Fibroblast of the conjunctiva (primary cell): ENCODE measurements at regions not wholly inside any gene's neighbourhood (a gene's known extent, or its start where the extent isn't known, plus 50 kb on each side); places are given as distances from the start of the nearest gene placed in this dataset.
"Not testable (repeated sequence)": the region's sequence is repeated elsewhere in the genome, so short reads cannot be mapped to it uniquely, and the experiment has no call there.

ENCODE experiments used
- DNase-seq: peaks from one replicate; pipeline ENCODE4 v3.0.0-alpha.2; 2010; ENCODE audit warnings: low read depth

DNA sequence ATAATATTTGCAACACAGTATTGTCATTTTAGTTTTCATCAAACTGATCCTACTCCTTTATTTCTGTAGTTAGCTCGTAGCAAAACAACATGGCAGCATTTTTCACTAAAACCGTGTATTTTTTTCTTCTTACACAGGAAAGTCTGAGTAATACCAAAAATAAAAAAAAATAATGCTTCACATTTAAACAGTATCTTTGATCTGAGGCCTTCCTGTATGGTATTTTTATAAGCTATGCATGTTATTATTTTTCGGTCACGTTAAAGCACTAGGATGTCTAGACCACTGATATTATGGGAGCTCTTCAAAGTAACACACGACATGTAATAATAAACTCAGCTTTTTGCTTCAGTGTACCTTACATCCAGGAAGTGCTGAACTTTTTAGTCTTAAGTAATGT lies 94.1 kb upstream of the SRD5A3 start:
- DNase-seq = no peak

DNA sequence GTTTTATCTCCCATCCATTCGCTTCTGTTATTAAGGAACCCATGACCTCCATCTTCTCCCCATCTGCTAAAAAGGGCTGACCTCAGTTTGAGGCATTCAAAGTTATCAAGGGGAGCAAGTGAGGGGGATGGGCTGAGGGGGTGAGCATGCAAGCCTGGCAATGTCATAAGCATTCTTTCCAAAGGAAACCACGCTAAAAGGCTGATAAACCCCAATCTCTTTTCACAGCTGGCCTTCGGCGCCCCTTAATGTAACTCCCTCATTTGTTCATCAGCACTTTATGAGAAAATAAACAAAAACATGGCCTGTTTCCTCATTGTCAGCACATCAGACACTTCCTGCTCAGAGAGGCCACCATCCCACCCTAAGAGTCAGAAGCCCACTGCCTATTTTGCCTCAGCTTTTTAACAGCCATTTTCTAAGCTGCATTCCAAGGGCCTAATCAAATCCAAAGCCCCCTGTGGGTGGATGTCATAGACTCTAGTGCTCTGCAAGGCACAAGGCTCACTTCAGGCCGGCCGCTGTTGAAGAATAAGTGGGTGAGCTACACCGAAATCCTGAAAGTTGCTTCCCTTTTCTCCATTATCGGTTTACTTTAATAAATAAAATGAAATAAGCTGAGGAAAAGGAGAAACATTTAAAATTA lies 92.0 kb upstream of the SRD5A3 start:
- DNase-seq = no peak

DNA sequence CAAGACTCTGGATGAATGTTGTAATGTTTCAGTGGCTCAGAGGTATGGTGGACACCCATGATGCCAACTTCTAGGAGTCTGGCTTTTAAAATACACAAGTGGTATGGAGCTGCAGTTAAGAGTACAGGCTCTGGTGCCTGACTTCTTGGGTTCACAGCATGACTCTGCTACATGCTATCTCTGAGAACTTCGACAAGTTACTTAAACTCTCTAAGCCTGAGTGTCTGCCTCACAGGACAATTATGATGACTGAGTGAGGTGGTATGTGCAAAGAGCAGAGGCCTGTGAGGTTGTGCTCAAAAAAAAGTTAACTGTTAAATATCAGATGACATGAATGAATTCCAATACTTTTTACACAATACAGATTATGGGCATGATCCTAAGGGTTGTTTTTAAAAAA lies 90.9 kb upstream of the SRD5A3 start:
- DNase-seq = no peak

DNA sequence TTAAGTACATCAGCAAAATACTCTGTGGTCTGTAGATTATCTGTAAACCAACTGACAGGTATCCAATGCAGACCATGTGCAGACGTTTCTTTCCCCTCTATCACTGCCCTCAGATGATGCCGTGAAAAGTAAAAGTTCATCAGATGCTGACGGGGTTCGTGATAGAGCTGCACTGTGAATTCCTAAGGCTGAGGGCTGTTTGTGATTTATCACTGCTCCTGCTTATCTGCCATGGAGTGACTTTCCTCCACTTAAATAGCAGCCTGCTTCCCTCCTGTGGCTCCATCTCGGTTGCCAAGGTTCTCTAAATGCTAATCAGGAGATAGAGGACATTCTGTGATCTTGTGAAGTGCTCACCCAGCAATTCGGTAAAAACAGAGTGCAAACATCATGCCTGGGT lies 89.3 kb upstream of the SRD5A3 start:
- DNase-seq = no peak

DNA sequence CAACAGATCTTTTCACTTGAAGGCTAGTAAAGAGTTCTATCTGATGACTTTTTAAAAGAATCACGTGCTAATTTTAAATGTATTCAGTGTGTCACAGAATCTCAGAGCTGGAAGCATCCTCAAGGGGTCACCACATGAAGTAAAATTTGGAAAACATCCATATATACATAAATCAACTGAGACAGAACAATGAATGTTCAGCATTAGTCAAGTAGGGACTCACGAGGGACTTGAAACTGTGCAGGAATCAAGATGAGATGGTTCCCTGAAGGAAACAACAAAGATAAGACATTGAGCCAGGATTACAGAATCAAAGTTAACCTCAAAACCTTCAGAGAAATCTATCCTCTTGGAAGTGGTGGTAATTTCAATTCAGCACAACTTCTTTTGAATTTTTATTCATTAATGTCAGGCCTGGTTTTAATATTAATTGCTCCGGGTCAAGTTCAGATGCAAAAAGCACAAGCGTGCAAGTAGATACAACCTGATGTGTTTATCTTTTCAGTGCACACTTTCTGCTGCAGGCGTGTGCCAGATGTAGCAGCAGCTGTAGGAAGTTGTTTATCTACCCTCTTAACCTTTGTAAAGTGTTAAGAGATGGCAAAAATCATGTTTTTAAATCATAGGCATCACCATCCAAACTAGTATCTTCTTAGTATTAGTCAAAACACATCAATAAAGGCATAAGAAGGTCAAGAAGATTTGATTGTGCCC lies 87.7 kb upstream of the SRD5A3 start:
- DNase-seq = no peak

DNA sequence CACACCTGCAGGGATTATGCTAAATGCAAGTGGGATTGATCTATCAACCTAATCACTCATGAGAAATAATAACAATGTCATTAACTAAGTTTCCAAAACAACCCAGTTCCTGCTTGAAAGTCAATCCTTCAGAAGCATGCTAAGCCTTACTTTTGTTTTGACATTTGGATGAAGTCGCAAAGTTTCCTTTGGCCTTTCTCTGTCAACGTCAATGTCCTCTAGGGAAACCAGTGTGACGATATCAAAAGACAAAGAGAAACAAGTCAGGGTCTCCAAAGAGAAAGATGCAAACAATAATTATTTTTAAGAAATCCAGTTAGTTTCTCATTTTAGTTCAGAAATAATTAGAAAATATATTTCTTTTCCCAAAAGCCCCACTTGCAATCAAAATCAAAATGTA lies 86.7 kb upstream of the SRD5A3 start:
- no peak for DNase-seq

DNA sequence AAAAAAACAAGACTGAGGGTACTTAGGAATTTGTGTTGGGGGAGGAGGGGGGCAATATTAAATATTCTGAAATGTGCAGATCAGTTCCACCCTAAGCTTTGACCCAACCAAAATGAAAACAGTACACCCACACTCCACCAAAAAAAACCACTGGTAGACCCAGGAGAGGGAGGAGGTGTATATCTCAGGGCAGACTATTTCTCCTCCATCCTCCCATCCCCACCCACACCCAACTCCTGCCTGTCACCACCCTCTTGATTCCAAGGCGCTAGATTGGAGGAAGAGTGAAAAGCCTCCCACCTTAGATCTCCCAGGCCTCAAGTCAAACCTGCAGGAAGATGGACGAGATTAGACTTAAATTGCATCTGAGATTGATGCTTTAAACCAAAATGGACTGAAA lies 76.6 kb upstream of the SRD5A3 start:
- DNase-seq = no peak

DNA sequence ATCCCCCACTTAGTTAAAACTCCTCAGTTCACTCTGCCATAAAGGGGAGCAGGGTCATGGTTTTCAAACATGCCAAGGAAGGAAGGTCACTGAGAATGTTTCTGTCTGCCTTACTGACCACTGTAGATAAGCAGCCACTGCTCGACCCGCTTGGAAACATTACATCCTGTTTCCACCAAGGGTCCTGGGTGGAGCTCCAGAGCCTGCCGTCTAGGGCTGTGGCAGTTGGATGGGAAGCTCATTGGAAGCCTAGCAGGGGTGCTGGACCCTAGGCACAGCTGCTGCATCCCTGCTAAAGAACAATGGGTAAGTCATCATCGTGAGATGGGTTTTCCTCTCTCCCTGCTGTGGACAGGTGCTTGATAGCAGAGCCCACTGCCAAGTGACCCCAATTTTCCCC lies 76.0 kb upstream of the SRD5A3 start:
- no peak for DNase-seq

DNA sequence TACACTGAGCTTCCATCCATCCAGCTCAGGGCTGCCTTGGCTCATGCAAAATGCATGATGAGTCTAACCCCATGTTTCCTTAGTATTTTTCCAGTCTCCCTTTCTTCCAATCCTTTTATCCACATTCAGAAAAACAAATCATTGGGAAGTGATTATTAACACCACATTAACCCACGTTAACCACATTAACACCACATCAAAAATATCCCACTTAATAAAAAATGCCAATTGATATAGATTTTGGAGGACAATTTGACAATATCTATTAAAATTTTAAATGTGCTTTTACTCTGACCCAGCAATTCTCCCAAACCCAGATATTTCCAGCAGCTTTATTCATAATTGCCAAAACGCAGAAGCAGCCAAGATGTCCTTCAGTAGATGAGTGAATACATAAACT lies 75.6 kb upstream of the SRD5A3 start:
- DNase-seq = no peak

DNA sequence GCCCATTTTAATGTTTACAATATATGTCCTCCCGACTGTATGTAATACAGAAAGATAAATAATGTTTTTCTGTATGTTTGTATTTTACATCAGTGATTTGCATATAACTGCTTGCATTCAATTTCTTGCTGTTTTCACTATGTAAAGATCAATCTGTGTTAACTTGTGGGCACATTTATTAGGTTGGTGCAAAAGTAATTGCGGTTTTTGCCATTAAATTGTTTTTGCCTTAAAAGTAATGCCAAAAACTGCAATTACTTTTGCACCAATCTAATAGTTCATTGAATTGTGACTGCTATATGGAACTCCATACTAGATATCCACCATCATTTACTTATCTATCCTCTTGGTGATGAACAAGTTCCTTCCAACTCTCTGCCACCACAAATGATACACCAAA lies 73.9 kb upstream of the SRD5A3 start:
- no peak for DNase-seq

DNA sequence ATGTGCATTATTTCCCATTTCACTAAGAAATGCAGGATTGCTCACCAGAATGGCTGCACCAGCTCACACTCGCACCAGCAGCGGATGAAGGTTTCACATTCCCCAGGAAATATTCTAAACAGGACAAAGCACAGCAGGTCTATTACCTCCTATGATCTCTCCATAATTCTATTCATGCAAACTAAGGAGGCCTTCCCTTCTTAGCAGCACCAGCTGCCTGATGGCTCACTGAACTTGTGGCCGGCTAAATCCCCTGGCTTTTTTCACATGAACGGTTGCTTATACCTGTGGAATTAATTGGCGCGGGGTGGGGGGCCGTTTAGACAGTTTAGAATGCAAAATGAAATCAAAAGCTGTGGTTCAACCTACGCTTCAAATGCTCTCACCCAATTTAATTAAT lies 73.5 kb upstream of the SRD5A3 start:
- DNase-seq = no peak

DNA sequence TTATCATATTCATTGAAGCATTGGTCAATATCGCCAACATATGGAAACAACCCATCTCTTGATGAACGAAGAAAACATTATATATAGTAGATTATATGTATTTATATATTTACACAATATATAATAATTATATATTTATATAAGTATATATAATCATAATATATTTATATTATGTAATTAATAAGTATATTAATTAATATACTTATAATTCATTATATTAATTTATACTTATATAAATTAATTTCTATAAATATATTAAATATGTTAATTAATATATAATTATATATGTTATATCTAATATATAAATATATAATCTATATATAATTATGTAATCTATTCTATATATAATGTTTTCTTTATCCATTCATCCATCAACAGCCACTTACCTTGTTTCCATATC lies 69.0 kb upstream of the SRD5A3 start:
- no peak for DNase-seq

DNA sequence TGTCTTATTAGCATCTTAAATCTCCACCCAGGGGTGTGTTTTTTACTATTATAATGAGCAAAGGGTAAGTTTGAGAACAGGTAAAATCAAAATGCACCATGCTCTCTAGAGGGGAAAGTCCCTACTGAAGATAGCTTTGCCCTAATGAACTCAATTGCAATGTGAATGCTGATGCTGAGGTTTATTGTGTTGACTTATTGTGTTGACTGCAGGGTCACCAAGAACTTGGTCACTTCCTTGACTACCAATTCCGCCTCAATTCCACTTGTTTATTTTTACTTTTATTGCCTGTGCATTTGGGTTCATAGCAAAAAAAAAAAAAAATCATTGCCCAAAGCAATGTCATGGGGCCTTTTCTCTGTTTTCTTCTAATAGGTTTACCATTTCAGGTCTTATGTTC lies 67.7 kb upstream of the SRD5A3 start:
- DNase-seq = no peak

DNA sequence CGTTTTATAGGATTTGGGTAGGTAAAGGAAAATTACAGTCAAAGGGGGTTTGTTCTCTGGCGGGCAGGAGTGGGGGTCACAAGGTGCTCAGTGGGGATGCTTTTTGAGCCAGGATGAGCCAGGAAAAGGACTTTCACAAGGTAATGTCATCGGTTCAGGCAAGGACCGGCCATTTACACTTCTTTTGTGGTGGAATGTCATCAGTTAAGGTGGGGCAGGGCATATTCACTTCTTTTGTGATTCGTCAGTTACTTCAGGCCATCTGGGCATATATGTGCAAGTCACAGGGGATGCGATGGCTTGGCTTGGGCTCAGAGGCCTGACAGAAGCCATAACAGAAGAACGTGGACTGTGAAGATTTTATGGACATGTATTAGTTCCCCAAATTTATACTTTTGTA lies 65.6 kb upstream of the SRD5A3 start:
- not testable (repeated sequence) for DNase-seq

DNA sequence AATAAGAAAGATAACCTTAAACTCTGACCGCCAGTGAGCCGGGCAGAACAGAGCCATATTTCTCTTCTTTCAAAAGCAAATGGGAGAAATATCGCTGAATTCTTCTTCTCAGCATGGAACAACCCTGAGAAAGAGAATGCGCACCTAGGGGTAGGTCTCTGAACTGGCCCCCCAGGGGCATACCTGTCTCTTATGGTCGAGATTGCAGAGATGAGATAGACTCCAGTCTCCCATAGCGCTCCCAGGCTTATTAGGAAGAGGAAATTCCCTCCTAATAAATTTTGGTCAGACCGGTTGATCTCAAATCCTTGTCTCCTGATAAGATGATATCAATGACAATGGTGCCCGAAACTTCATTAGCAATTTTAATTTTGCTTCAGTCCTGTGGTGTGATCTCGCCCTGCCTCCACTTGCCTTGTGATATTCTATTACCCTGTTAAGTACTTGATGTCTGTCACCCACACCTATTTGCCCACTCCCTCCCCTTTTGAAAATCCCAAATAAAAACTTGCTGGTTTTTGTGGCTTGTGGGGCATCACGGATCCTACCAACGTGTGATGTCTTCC lies 64.8 kb upstream of the SRD5A3 start:
- DNase-seq = not testable (repeated sequence)

DNA sequence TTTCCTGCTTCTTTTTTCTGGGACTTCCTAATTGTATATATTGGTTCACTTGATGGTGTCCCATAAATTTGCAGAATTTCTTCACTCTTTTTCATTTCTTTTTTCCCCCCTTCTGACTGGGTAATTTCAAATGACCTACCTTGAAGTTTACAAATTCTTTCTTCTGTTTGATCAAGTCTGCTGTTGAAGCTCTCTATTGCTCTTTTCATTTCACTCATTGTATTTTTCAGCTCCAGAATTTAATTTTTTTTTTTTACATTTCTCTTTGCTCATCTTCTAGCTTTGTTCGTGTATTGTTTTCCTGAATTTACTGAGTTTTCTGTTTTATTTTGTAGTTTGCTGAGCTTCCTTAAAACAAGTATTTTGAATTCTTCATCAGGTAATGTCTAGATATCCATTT lies 61.7 kb upstream of the SRD5A3 start:
- no peak for DNase-seq

DNA sequence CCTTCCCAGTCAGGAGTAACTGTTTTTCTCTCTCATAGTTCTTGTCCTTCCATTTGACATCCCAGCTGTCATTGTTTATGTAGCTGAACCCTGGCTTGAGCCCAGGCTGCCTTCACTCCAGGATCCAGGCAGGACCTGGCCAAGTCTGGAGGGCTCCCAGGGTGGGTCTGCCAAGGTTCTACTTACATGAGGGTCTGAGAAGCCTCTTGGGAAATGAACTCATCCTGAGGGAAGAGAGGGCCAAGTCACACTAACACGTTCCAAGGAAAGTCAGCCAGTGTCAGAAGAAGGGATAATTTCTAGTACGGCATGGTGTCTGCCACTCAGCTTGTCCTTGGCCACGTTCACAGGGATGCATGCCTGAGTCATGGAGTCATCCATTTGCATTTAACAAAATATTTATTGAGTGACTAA lies 54.8 kb upstream of the SRD5A3 start:
- DNase-seq = peak; percentile 16

DNA sequence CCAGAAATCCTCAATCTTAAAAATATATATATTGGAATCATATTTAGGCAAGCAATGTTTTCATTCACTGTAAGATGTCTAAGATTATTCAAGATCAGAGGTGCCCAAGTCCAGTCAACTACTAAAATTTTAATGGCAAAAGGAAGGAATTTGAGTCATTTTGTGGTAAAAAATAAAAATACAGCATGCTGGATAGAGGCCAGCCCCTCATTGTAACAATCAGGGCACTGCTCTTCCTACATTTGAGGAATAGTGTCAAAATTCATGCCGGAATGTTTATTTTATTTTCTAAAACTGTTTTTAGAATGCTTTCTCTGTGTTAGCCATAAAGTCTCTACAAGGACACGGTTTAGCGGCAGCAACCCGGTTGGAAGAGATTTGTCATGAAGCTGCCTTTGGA lies 49.9 kb upstream of the SRD5A3 start:
- no peak for DNase-seq
